ENCODE measurements at regions not wholly inside any gene's neighbourhood (a gene's known extent, or its start where the extent isn't known, plus 50 kb on each side); places are given as distances from the start of the nearest gene placed in this dataset.

DNA sequence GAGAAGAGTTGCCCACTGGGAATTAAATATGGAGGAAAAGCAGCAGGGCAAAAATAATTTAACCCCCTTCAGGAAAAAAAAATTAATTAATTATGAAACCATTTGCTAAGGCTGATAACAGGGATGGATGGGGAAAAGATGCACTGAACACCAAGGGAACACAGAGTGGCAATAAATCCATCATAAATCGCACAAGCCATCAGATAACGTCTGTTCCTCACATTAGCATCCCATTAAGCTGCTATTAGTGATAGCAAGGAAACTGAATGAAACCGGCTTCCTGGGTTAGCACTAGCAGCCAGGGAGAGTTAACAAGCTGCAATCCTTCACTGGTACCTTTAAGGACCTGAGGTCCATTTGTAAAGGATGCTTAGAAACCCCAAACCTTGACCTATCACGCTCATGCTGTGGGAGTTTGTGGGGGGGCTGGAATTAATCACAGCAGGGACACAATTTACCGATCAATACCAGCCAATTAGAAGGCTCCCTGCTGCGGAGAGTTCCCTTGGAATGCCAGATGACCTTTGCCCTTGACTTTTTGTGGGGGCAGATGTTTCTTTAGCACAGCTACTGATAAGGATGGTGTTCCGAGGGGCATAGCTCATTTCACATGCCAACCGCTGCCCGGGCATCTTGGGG, 175.5 kb upstream of the KLF7 start:
- no peak for TF ChIP-seq CTCF (conservative IDR thresholded peaks at IDR 0.05; ENCODE audit: low read length)
- no peak for TF ChIP-seq EZH2phosphoT487 (IDR thresholded peaks at IDR 0.05; ENCODE audit: borderline replicate concordance)

All from Loucy (cell line).